GM23338 (cell line): ENCODE measurements at regions not wholly inside any gene's neighbourhood (a gene's known extent, or its start where the extent isn't known, plus 50 kb on each side); places are given as distances from the start of the nearest gene placed in this dataset.

Experiments used
- ATAC-seq: fragments of 200-7000 bp; cut with Tn5 transposase; 3 replicates; pipeline ENCODE4 v1.9.1; 2020
- DNase-seq: peaks from one replicate; pipeline ENCODE4 v3.0.0-alpha.2; 2015; ENCODE audit warnings: low spot score
- H2AFZ ChIP-seq: fragments of 200-600 bp; sonication (generic); 2 replicates; pipeline ENCODE4 v1.8.0; 2016; ENCODE audit warnings: antibody characterized with exemption, mild to moderate bottlenecking, moderate library complexity
- H3F3A ChIP-seq: fragments of 200-600 bp; sonication (generic); replicated peaks from 2 replicates; pipeline ENCODE4 v1.8.0; 2017; ENCODE audit warnings: antibody characterized with exemption, mixed run types, low read depth
- H3K27ac ChIP-seq: fragments of 200-600 bp; sonication (generic); 2 replicates; pipeline ENCODE4 v1.6.1; 2016; ENCODE audit warnings: low read depth
- H3K27me3 ChIP-seq: fragments of 200-600 bp; sonication (generic); 2 replicates; pipeline ENCODE4 v1.8.0; 2016; ENCODE audit warnings: mild to moderate bottlenecking, mixed run types, moderate library complexity; ENCODE audit not compliant: insufficient read depth
- H3K36me3 ChIP-seq: fragments of 200-600 bp; sonication (generic); 2 replicates; pipeline ENCODE4 v1.8.0; 2016; ENCODE audit warnings: mild to moderate bottlenecking; ENCODE audit not compliant: insufficient read depth
- H3K4me1 ChIP-seq: fragments of 200-600 bp; sonication (generic); 2 replicates; pipeline ENCODE4 v1.8.0; 2016; ENCODE audit warnings: mild to moderate bottlenecking, moderate library complexity; ENCODE audit not compliant: insufficient read depth
- H3K4me2 ChIP-seq: fragments of 200-600 bp; sonication (generic); 2 replicates; pipeline ENCODE4 v1.7.1; 2017; ENCODE audit warnings: mixed run types
- H3K4me3 ChIP-seq: fragments of 200-600 bp; sonication (generic); 2 replicates; pipeline ENCODE4 v1.6.1; 2016; ENCODE audit warnings: mixed run types
- H3K79me2 ChIP-seq: fragments of 200-600 bp; sonication (generic); replicated peaks from 2 replicates; pipeline ENCODE4 v1.8.0; 2017; ENCODE audit warnings: mild to moderate bottlenecking; ENCODE audit not compliant: insufficient read depth
- H3K9me2 ChIP-seq: fragments of 200-600 bp; sonication (generic); 2 replicates; pipeline ENCODE4 v1.8.0; 2017; ENCODE audit not compliant: insufficient read depth
- H4K20me1 ChIP-seq: fragments of 200-600 bp; sonication (generic); replicated peaks from 2 replicates; pipeline ENCODE4 v1.8.0; 2017; ENCODE audit warnings: mild to moderate bottlenecking; ENCODE audit not compliant: insufficient read depth
- H3K27ac Mint-ChIP-seq: 2 replicates; pipeline ENCODE4 v1.8.0; 2020; ENCODE audit warnings: inconsistent platforms, mild to moderate bottlenecking, moderate library complexity, mixed read lengths
- H3K27me3 Mint-ChIP-seq: 3 replicates; pipeline ENCODE4 v1.8.0; 2022; ENCODE audit warnings: low read depth, mild to moderate bottlenecking, moderate library complexity, mixed read lengths, inconsistent platforms; ENCODE audit not compliant: insufficient read depth, poor library complexity
- H3K36me3 Mint-ChIP-seq: 3 replicates; pipeline ENCODE4 v1.8.0; 2021; ENCODE audit warnings: low read depth, mild to moderate bottlenecking, inconsistent platforms, moderate library complexity, mixed read lengths
- H3K4me1 Mint-ChIP-seq: 3 replicates; pipeline ENCODE4 v1.8.0; 2020; ENCODE audit warnings: mild to moderate bottlenecking, inconsistent platforms, mixed read lengths
- H3K4me3 Mint-ChIP-seq: 3 replicates; pipeline ENCODE4 v1.8.0; 2021; ENCODE audit warnings: moderate library complexity, mild to moderate bottlenecking, inconsistent platforms, mixed read lengths
- H3K9me3 Mint-ChIP-seq: 3 replicates; pipeline ENCODE4 v1.8.0; 2020; ENCODE audit warnings: moderate library complexity, mild to moderate bottlenecking, inconsistent platforms, mixed read lengths
- ETS1 ChIP-seq: IDR thresholded peaks from 2 replicates; pipeline ENCODE4 v1.6.1; 2016; ENCODE audit warnings: antibody characterized with exemption
- POLR2AphosphoS5 ChIP-seq: IDR thresholded peaks from 2 replicates; pipeline ENCODE4 v1.6.1; 2016; ENCODE audit warnings: antibody characterized with exemption, low read depth
- REST ChIP-seq: IDR thresholded peaks from one replicate; pipeline ENCODE4 v1.6.1; 2018; ENCODE audit warnings: antibody characterized with exemption; ENCODE audit not compliant: unreplicated experiment
- TF ChIP-seq, protein P1 (sequence below), 2 experiments: fragments of 200-600 bp in 1 of 2; sonication (generic) in 1 of 2; conservative IDR thresholded peaks; 2 replicates each; pipeline versions ENCODE4 v1.5.1 to v1.6.1; 2016 to 2017; ENCODE audit warnings: antibody characterized with exemption in 2 of 2, low read depth in 2 of 2, mild to moderate bottlenecking in 2 of 2, moderate library complexity in 1 of 2

- Histone ChIP-seq H4K20me1 (no peaks in the 10 kb centered on the region), H3K27ac (no peak overlapping the region), H3K36me3 (no peaks in the 10 kb centered on the region), H3K4me1 (no peaks in the 10 kb centered on the region; the same call in 1 of the 2 replicates), H3K9me2 (no peaks in the 10 kb centered on the region), H3K79me2 (no peaks in the 10 kb centered on the region), H3K27me3 (no peaks in the 10 kb centered on the region), H3K4me3 (no peak overlapping the region), H2AFZ (no peak overlapping the region), H3K4me2 (no peak overlapping the region), H3F3A (no peaks in the 10 kb centered on the region)
- Mint-ChIP-seq H3K27ac (no peak overlapping the region), H3K4me3 (no peak overlapping the region), H3K9me3 (no peaks in the 10 kb centered on the region), H3K36me3 (no peaks in the 10 kb centered on the region), H3K27me3 (peaks cover 2% of the 10 kb centered on the region), H3K4me1 (peaks cover 18% of the 10 kb centered on the region)
- ATAC-seq (peak; percentile 61), DNase-seq (peak; percentile 77)
- no peak for TF ChIP-seq ETS1
- TF ChIP-seq, protein P1, sequence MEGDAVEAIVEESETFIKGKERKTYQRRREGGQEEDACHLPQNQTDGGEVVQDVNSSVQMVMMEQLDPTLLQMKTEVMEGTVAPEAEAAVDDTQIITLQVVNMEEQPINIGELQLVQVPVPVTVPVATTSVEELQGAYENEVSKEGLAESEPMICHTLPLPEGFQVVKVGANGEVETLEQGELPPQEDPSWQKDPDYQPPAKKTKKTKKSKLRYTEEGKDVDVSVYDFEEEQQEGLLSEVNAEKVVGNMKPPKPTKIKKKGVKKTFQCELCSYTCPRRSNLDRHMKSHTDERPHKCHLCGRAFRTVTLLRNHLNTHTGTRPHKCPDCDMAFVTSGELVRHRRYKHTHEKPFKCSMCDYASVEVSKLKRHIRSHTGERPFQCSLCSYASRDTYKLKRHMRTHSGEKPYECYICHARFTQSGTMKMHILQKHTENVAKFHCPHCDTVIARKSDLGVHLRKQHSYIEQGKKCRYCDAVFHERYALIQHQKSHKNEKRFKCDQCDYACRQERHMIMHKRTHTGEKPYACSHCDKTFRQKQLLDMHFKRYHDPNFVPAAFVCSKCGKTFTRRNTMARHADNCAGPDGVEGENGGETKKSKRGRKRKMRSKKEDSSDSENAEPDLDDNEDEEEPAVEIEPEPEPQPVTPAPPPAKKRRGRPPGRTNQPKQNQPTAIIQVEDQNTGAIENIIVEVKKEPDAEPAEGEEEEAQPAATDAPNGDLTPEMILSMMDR (conservative IDR thresholded peaks at IDR 0.05; ENCODE audit: low read depth in 2 of 2), result peak; percentile 57 to 89
Measured at GRCh38 chr12:63068857-63069442, 82.1 kb downstream of the AVPR1A start.

DNA sequence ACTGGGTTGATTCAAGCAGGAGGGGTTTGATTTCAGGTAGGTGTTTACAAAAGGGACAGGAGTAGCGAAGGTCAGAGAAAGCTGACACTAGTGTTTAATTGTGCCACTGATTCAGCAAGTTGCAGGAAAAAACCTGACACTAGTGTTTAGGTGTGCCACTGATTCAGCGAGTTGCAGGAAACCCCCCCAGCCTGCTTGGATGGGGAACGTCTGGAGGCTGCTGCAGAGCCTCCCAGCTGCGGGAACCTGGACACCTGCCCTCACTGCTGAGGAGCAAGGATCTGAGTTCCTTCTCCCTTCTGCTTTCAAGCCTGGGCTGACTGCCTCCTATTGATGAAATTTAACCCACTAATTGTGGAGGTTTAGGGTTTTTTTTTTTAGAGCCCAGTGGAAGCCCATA lies 84.2 kb downstream of the AVPR1A start:
- no peaks in the 10 kb centered on the region for H4K20me1 ChIP-seq
- no peaks in the 10 kb centered on the region for H3K27me3 ChIP-seq
- H3K4me2 ChIP-seq, result no peak overlapping the region
- ATAC-seq (peak; percentile 88), DNase-seq (peak; percentile 60)
- H3K4me1 ChIP-seq, result peaks cover 1% of the 10 kb centered on the region
- peaks cover 29% of the 10 kb centered on the region for H3K4me1 Mint-ChIP-seq
- no peaks in the 10 kb centered on the region for H3K27me3 Mint-ChIP-seq
- no peak overlapping the region for H3K4me3 ChIP-seq
- no peaks in the 10 kb centered on the region for H3K9me3 Mint-ChIP-seq
- no peaks in the 10 kb centered on the region for H3K36me3 ChIP-seq
- no peak overlapping the region for H2AFZ ChIP-seq
- no peaks in the 10 kb centered on the region for H3K36me3 Mint-ChIP-seq
- H3K27ac ChIP-seq, result no peak overlapping the region
- no peak overlapping the region for H3K27ac Mint-ChIP-seq
- no peaks in the 10 kb centered on the region for H3K79me2 ChIP-seq
- no peak for TF ChIP-seq ETS1
- TF ChIP-seq REST, result no peak
- TF ChIP-seq, protein P1 (conservative IDR thresholded peaks at IDR 0.05; ENCODE audit: low read depth in 2 of 2), result peak in 1 of 2 experiments; percentile 38; a peak in 1 of 4 replicates
- TF ChIP-seq POLR2AphosphoS5, result no peak
- no peaks in the 10 kb centered on the region for H3F3A ChIP-seq
- no peak overlapping the region for H3K4me3 Mint-ChIP-seq
- H3K9me2 ChIP-seq, result no peaks in the 10 kb centered on the region
